ENCODE measurements at regions not wholly inside any gene's neighbourhood (a gene's known extent, or its start where the extent isn't known, plus 50 kb on each side); places are given as distances from the start of the nearest gene placed in this dataset.

GRCh38 chr13:44312834-44313551 lies 60.6 kb upstream of the SERP2 start:
- H3K27me3 Mint-ChIP-seq (ENCODE audit: insufficient read depth, low read depth, poor library complexity): peaks cover 3% of the 10 kb centered on the region
- Histone ChIP-seq H4K20me1 (replicated peaks; ENCODE audit: insufficient read depth) (no peaks in the 10 kb centered on the region), H2AFZ (no peak overlapping the region), H3K36me3 (ENCODE audit: insufficient read depth) (no peaks in the 10 kb centered on the region), H3K27me3 (ENCODE audit: insufficient read depth) (peaks cover 9% of the 10 kb centered on the region; the same call in 1 of the 2 replicates), H3K4me3 (no peak overlapping the region), H3K4me1 (ENCODE audit: insufficient read depth) (no peaks in the 10 kb centered on the region), H3K9me2 (ENCODE audit: insufficient read depth) (no peaks in the 10 kb centered on the region; the same call in 1 of the 2 replicates), H3K4me2 (no peak overlapping the region), H3K79me2 (replicated peaks; ENCODE audit: insufficient read depth) (no peaks in the 10 kb centered on the region), H3K27ac (ENCODE audit: low read depth) (no peak overlapping the region), H3F3A (replicated peaks; ENCODE audit: low read depth) (no peaks in the 10 kb centered on the region)
- DNase-seq (ENCODE audit: low spot score) (no peak), ATAC-seq (no peak)
- no peaks in the 10 kb centered on the region for H3K9me3 Mint-ChIP-seq
- no peaks in the 10 kb centered on the region; the same call in 2 of the 3 replicates for H3K4me1 Mint-ChIP-seq
- no peak overlapping the region for H3K27ac Mint-ChIP-seq
- TF ChIP-seq REST (IDR thresholded peaks at IDR 0.05; ENCODE audit: unreplicated experiment) (no peak), CTCF (conservative IDR thresholded peaks at IDR 0.05; ENCODE audit: low read depth in 2 of 2) (no peak), ETS1 (IDR thresholded peaks at IDR 0.05) (no peak), EZH2phosphoT487 (IDR thresholded peaks at IDR 0.05; ENCODE audit: unreplicated experiment) (no peak), POLR2AphosphoS5 (IDR thresholded peaks at IDR 0.05; ENCODE audit: low read depth) (no peak), ZNF331 (CRISPR knock-in tag; IDR thresholded peaks at IDR 0.05; ENCODE audit: low read depth) (no peak)
- no peaks in the 10 kb centered on the region for H3K36me3 Mint-ChIP-seq (ENCODE audit: low read depth)
- no peak overlapping the region for H3K4me3 Mint-ChIP-seq

- Histone ChIP-seq H3K79me2 (replicated peaks; ENCODE audit: insufficient read depth) (no peaks in the 10 kb centered on the region), H3F3A (replicated peaks; ENCODE audit: low read depth) (no peaks in the 10 kb centered on the region), H3K4me3 (no peak overlapping the region), H2AFZ (no peak overlapping the region), H3K27ac (ENCODE audit: low read depth) (no peak overlapping the region), H3K4me1 (ENCODE audit: insufficient read depth) (no peaks in the 10 kb centered on the region), H3K9me2 (ENCODE audit: insufficient read depth) (no peaks in the 10 kb centered on the region; the same call in 1 of the 2 replicates), H3K4me2 (no peak overlapping the region), H3K36me3 (ENCODE audit: insufficient read depth) (no peaks in the 10 kb centered on the region), H3K27me3 (ENCODE audit: insufficient read depth) (peaks cover 4% of the 10 kb centered on the region; the same call in 1 of the 2 replicates), H4K20me1 (replicated peaks; ENCODE audit: insufficient read depth) (no peaks in the 10 kb centered on the region)
- no peak for ATAC-seq
- Mint-ChIP-seq H3K27ac (no peak overlapping the region), H3K9me3 (no peaks in the 10 kb centered on the region), H3K4me3 (no peak overlapping the region), H3K4me1 (no peaks in the 10 kb centered on the region), H3K36me3 (ENCODE audit: low read depth) (no peaks in the 10 kb centered on the region), H3K27me3 (ENCODE audit: insufficient read depth, low read depth, poor library complexity) (peaks cover 3% of the 10 kb centered on the region)
- DNase-seq (ENCODE audit: low spot score): no peak
- no peak for TF ChIP-seq NANOG (IDR thresholded peaks at IDR 0.05; ENCODE audit: borderline replicate concordance)
- TF ChIP-seq EZH2phosphoT487 (IDR thresholded peaks at IDR 0.05; ENCODE audit: unreplicated experiment): no peak
- TF ChIP-seq ETS1 (IDR thresholded peaks at IDR 0.05): no peak
- TF ChIP-seq ZNF331 (CRISPR knock-in tag; IDR thresholded peaks at IDR 0.05; ENCODE audit: low read depth): no peak
- TF ChIP-seq STAT1 (IDR thresholded peaks at IDR 0.05; ENCODE audit: unreplicated experiment): no peak
- no peak for TF ChIP-seq JUNB (IDR thresholded peaks at IDR 0.05; ENCODE audit: unreplicated experiment)
These were observed 60.0 kb upstream of the SERP2 start for GRCh38 chr13:44313674-44314073.
